ENCODE measurements at regions not wholly inside any gene's neighbourhood (a gene's known extent, or its start where the extent isn't known, plus 50 kb on each side); places are given as distances from the start of the nearest gene placed in this dataset.

- DNase-seq: peak; percentile 35
Measured at GRCh38 chr2:145315053-145315452, 795.1 kb upstream of the ZEB2 start.

- DNase-seq: no peak
Measured at GRCh38 chr2:145314119-145314633, 794.3 kb upstream of the ZEB2 start.

GRCh38 chr2:145305889-145306288 is 786.0 kb upstream of the ZEB2 start:
- no peak for DNase-seq

GRCh38 chr2:145304501-145304900 is 784.6 kb upstream of the ZEB2 start:
- no peak for DNase-seq

GRCh38 chr2:145303536-145303935 is 783.6 kb upstream of the ZEB2 start:
- DNase-seq: peak; percentile 13

DNA sequence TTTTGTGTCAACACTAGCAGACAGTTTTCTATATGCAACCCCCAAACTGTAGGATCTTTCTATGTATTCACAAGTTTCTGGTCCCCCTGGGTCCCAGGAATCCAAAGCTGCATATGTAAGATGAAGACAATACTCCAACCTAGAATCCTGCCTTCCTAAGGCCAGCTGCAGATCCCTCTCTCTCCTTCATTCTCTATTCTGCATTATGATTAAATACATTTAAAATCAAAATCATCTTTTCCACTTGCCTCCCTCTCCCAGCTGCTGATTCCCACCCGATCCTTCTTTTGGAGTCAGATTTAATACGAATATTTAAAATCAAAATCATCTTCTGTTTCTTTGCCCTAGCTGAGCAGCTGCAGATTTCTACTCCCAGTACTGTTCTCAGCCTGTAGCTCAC is 783.0 kb upstream of the ZEB2 start:
- DNase-seq: no peak

- no peak for DNase-seq
Measured at GRCh38 chr2:145302451-145302850, 782.5 kb upstream of the ZEB2 start.

DNA sequence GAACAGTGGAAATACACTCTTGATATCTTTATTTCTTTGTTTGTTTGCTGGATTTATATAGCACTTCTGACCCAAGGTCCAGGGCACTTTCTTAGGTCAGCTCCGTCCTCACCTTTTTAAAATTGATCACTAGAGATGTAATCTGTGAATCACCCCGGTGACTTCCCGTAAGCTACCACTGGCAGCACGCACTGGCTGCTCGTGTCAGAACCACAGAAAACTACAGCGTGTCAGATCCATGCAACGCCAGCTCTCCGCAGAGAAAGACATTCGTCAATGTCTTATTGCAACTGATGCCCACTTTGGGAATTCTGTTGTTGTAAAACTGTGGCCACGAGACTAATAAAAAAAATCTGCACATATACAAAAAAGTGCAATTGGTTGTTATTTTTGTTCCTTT is 779.4 kb upstream of the ZEB2 start:
- DNase-seq: no peak

GRCh38 chr2:145292166-145292565 is 772.2 kb upstream of the ZEB2 start:
- no peak for DNase-seq

GRCh38 chr2:145290986-145291385 is 771.1 kb upstream of the ZEB2 start:
- DNase-seq: no peak

DNA sequence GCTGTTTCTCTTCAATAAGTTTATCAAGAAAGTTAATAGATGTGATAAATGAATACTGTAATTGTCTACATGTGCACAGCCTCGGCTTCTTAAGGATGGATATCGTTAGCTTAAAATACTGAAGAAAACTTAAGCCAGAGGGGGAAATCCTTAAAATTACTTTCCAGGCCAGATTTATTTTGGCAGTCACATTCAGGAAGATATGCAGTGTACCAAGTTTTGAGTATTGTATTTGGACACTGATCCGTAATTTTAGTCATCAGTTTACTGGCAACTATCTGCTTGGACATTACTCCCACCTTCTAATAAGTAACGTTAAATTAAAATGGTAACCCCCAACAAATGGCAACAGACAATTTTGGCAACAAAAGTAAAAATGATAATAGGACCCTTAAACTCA is 770.0 kb upstream of the ZEB2 start:
- DNase-seq: no peak

GRCh38 chr2:145288650-145289496 is 769.0 kb upstream of the ZEB2 start:
- no peak for DNase-seq

- DNase-seq: no peak
Measured at GRCh38 chr2:145287736-145288135, 767.8 kb upstream of the ZEB2 start.

DNA sequence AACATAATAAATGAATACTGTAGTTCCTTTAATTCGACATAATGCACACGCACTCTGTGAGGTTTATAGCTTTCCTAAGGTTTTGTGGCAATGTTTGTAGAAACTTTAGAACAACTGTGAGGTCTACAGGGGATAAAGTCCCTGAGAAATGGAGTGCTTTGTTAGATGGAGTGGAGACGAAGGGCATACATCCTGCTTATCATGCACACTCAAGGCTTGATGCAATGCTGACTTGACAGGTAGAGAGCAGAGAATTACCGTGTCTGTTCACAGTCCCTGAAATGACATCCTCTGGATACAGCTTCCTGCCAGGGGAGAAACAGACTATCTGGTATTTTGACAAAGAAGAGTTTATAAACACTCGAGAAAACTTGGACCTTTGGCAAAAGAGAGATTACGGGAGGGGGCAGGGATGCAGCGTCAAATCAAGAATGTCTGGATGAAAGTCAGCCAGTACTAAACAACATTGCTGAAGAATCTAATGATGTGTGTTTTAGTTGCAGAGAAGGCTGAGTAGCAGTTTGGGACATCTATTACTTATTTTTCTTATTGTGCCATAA is 766.9 kb upstream of the ZEB2 start:
- no peak for DNase-seq

DNA sequence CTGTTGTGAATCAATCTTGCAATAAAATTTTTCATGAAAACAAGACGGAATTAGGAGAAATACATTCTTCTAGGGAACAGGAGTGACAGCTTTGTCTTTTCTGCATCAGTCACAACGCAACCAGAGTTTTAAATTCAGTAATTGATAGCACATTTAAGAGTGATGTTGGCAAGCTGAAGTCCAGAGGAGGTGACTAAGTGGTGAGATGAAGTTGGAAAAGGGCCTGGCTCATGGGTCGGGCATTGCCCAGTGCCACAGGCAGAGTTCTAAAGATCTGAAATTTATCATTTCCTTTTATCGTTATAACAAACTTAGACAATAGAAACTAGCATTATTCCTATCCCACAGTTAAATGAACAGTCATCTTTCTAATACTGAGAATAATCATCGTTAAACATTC is 764.6 kb upstream of the ZEB2 start:
- DNase-seq: no peak

- DNase-seq: no peak
Measured at GRCh38 chr2:145283131-145283530, 763.2 kb upstream of the ZEB2 start.

GRCh38 chr2:145277922-145278321 is 758.0 kb upstream of the ZEB2 start:
- DNase-seq: no peak

DNA sequence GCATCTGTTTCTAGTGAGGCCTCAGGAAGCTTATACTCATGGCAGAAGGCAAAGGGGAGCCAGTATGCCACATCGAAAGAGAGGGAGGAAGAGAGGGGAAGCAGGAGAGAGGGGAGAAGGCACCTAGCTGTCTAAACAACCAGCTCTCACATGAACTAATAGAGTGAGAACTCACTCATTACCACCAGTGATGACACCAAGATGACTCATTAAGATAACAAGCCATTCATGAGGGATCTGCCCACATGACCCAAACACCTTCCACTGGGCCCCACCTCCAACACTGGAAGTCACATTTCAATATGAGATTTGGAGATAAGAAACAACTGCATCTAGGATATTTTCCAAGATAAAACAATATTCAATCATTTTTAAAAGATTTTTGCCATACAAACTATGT is 753.9 kb upstream of the ZEB2 start:
- DNase-seq: no peak

- no peak for DNase-seq
Measured at GRCh38 chr2:145268931-145269330, 749.0 kb upstream of the ZEB2 start.

DNA sequence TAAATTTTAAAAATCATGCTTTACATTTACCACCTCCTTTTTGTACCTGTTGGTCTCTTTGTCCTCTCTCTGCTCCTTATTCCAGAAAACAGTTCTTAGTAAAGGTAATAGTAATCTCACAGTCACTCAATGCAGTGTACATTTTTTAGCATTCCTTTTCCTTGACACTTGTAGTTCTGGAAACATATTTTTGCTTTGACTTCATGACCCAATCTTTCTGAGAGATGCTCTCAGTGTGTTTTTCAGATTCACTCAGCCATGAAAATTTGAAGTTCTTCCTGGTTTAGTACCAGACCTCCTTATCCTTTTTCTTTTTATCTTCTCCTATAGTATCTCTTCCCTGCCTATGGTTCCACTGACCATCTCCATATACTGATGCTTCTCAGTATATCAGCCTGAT is 747.5 kb upstream of the ZEB2 start:
- DNase-seq: no peak

- no peak for DNase-seq
Measured at GRCh38 chr2:145265244-145265643, 745.3 kb upstream of the ZEB2 start.

GRCh38 chr2:145260674-145261073 is 740.8 kb upstream of the ZEB2 start:
- DNase-seq: no peak

GRCh38 chr2:145260081-145260480 is 740.2 kb upstream of the ZEB2 start:
- peak; percentile 6 for DNase-seq

DNA sequence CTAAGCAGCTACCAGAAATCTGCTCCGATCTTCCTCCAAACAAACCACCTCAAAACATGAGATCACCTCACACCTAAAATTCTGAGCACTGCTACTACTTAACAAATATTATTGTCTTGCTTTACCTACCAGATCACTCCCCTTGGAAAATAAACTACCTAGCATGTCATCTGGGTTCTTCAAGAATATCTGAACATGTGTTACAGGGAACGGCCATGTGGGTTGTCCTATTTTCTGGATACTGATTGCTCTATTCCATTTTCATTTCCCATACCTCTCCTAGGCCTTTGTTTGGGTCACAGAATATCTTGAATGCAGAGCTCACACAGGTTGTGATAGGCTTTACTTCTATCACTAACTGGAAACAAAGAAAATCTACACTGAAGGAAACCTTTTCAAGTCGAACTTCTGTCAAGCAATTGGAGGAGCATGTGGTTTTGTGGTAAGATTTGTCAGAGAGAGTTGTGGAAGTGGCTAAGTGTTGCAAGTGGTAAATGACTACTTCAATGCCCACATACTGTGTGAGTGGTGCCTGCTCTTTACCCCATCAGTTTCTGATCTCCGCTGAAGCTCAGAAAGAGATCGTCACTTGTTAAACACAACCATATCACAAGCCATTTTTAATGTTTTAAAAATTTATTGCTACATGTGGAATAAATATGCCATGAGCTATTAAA is 739.1 kb upstream of the ZEB2 start:
- no peak for DNase-seq

Data from NCI-H748 treated with DMSO at 0.1 percent for 48 hours (cell line).